HCT116 (cell line): ENCODE measurements at regions not wholly inside any gene's neighbourhood (a gene's known extent, or its start where the extent isn't known, plus 50 kb on each side); places are given as distances from the start of the nearest gene placed in this dataset.

Experiments
- ATAC-seq: fragments of 200-7000 bp; cut with Tn5 transposase; 2 replicates; pipeline ENCODE4 v1.9.1; 2020; ENCODE audit warnings: mild to moderate bottlenecking, moderate library complexity
- BruUV-seq: library from RNA; stranded (reverse); fragments of 400-500 nt; replicated peaks from 2 replicates; lab custom pipeline; 2021; lab: Mats Ljungman, UMichigan
- CTCF ChIA-PET: fragments of 300-600 bp; sonication (Branson Sonifier 250); formaldehyde crosslinking; loops from one replicate; lab custom pipeline; 2021; ENCODE audit warnings: antibody characterized with exemption; lab: Charles Lee
- POLR2A ChIA-PET: fragments of 300-600, 350-600 bp; sonication (Branson Sonifier 250); formaldehyde crosslinking; loops from one replicate; lab custom pipeline; 2021; ENCODE audit warnings: antibody characterized with exemption; lab: Charles Lee
- RAD21 ChIA-PET, 2 experiments: fragments of 300-600 bp; sonication (Branson Sonifier 250); formaldehyde crosslinking; loops; one replicate each; lab custom pipeline; 2023; ENCODE audit warnings: low total read pairs in 2 of 2; ENCODE audit not compliant: uncharacterized antibody in 2 of 2, unreplicated experiment in 2 of 2, low non-redundant PET in 1 of 2; lab: Charles Lee
- DNase-seq: peaks from one replicate; pipeline ENCODE4 v3.0.0-alpha.2; 2010; ENCODE audit warnings: low read depth, low spot score
- H2AFZ ChIP-seq: fragments of 200-600 bp; shearing (Covaris generic), sonication (generic); 2 replicates; pipeline ENCODE4 v1.6.1; 2017; ENCODE audit warnings: low read depth, mixed run types, mixed read lengths, antibody characterized with exemption, low read length; ENCODE audit not compliant: poor library complexity, severe bottlenecking
- H3K27ac ChIP-seq: 2 replicates; pipeline ENCODE4 v1.5.1; 2012; ENCODE audit warnings: low read depth, low read length
- H3K27me3 ChIP-seq: fragments of 200-600 bp; sonication (generic); 2 replicates; pipeline ENCODE4 v1.6.1; 2016; ENCODE audit warnings: mixed run types, low read length, mixed read lengths; ENCODE audit not compliant: insufficient read depth
- H3K36me3 ChIP-seq, 2 experiments: fragments of 200-500 bp in 1 of 2; fragments of 200-600 bp in 1 of 2; sonication (Bioruptor generic) in 1 of 2; sonication (generic) in 1 of 2; 2 replicates each; pipeline versions ENCODE4 v1.5.1 to v1.6.1; 2014 to 2016; ENCODE audit warnings: low read length in 2 of 2, inconsistent platforms in 1 of 2, mixed read lengths in 1 of 2, mixed run types in 1 of 2; ENCODE audit not compliant: insufficient read depth in 2 of 2, control insufficient read depth in 1 of 2
- H3K4me1 ChIP-seq, 2 experiments: fragments of 200-600 bp in 1 of 2; sonication (generic) in 1 of 2; 2 replicates each; pipeline versions ENCODE4 v1.5.1 to v1.6.1; 2012 to 2017; ENCODE audit warnings: low read length in 2 of 2, inconsistent platforms in 1 of 2, mild to moderate bottlenecking in 1 of 2, mixed read lengths in 1 of 2, mixed run types in 1 of 2, moderate library complexity in 1 of 2; ENCODE audit not compliant: insufficient read depth in 2 of 2, control insufficient read depth in 1 of 2
- H3K4me2 ChIP-seq: fragments of 200-600 bp; sonication (generic); 2 replicates; pipeline ENCODE4 v1.6.1; 2017; ENCODE audit warnings: mixed run types, low read length, mixed read lengths
- H3K4me3 ChIP-seq, 2 experiments: fragments of 200-600 bp in 1 of 2; sonication (generic) in 1 of 2; replicated peaks in 1 of 2; 2 replicates each; pipeline ENCODE4 v1.5.1; 2011 to 2016; ENCODE audit warnings: low read length in 2 of 2, control low read depth in 1 of 2, low read depth in 1 of 2, mild to moderate bottlenecking in 1 of 2, mixed read lengths in 1 of 2, mixed run types in 1 of 2
- H3K79me2 ChIP-seq: fragments of 200-600 bp; sonication (generic); 2 replicates; pipeline ENCODE4 v1.6.1; 2017; ENCODE audit warnings: mild to moderate bottlenecking, mixed run types, low read length, moderate library complexity, mixed read lengths; ENCODE audit not compliant: insufficient read depth
- H3K9ac ChIP-seq: fragments of 200-600 bp; sonication (generic); 2 replicates; pipeline ENCODE4 v1.6.1; 2016; ENCODE audit warnings: low read length, mixed read lengths
- H3K9me2 ChIP-seq: fragments of 200-600 bp; sonication (generic), shearing (Covaris generic); 2 replicates; pipeline ENCODE4 v1.6.1; 2017; ENCODE audit warnings: mixed run types, mild to moderate bottlenecking, moderate library complexity; ENCODE audit not compliant: insufficient read depth
- H3K9me3 ChIP-seq, 2 experiments: fragments of 200-500 bp in 1 of 2; fragments of 200-600 bp in 1 of 2; sonication (Bioruptor generic) in 1 of 2; sonication (generic) in 1 of 2; 2 replicates each; pipeline ENCODE4 v1.6.1; 2014 to 2017; ENCODE audit warnings: low read length in 2 of 2, mixed read lengths in 2 of 2, inconsistent platforms in 1 of 2, low read depth in 1 of 2, mild to moderate bottlenecking in 1 of 2, mixed run types in 1 of 2, moderate library complexity in 1 of 2; ENCODE audit not compliant: control insufficient read depth in 1 of 2, insufficient read depth in 1 of 2
- H4K20me1 ChIP-seq: fragments of 200-600 bp; sonication (generic), shearing (Covaris generic); 2 replicates; pipeline ENCODE4 v1.6.1; 2017; ENCODE audit warnings: mixed run types, mild to moderate bottlenecking, moderate library complexity; ENCODE audit not compliant: insufficient read depth
- CBX3 ChIP-seq: IDR thresholded peaks from 2 replicates; pipeline ENCODE4 v1.6.1; 2012; ENCODE audit warnings: low read depth
- CEBPB ChIP-seq: IDR thresholded peaks from 2 replicates; pipeline ENCODE4 v1.6.1; 2012; ENCODE audit warnings: low read depth
- CTCF ChIP-seq, 3 experiments: fragments of 200-600 bp in 1 of 3; sonication (generic) in 1 of 3; IDR thresholded peaks in 2 of 3; conservative IDR thresholded peaks in 1 of 3; 2 replicates each; pipeline ENCODE4 v1.5.1; 2012 to 2017; ENCODE audit warnings: low read depth in 2 of 3, low read length in 2 of 3, antibody characterized with exemption in 1 of 3, borderline replicate concordance in 1 of 3, control low read depth in 1 of 3, mild to moderate bottlenecking in 1 of 3, mixed read lengths in 1 of 3, mixed run types in 1 of 3, moderate library complexity in 1 of 3; ENCODE audit not compliant: insufficient read depth in 1 of 3
- ELF1 ChIP-seq: IDR thresholded peaks from 2 replicates; pipeline ENCODE4 v1.6.1; 2012; ENCODE audit warnings: low read depth, borderline replicate concordance
- EZH2 ChIP-seq: fragments of 200-600 bp; sonication (generic); IDR thresholded peaks from 2 replicates; pipeline ENCODE4 v1.6.1; 2017; ENCODE audit warnings: antibody characterized with exemption, mixed run types
- EZH2phosphoT487 ChIP-seq: fragments of 200-600 bp; IDR thresholded peaks from 2 replicates; pipeline ENCODE4 v1.6.1; 2018; ENCODE audit warnings: antibody characterized with exemption, borderline replicate concordance
- FOSL1 ChIP-seq: IDR thresholded peaks from 2 replicates; pipeline ENCODE4 v1.6.1; 2012; ENCODE audit warnings: low read depth
- JUND ChIP-seq: IDR thresholded peaks from 2 replicates; pipeline ENCODE4 v1.6.1; 2012
- MAX ChIP-seq: IDR thresholded peaks from 2 replicates; pipeline ENCODE4 v1.6.1; 2012
- POLR2AphosphoS5 ChIP-seq: IDR thresholded peaks from 2 replicates; pipeline ENCODE4 v1.6.1; 2011; ENCODE audit warnings: mild to moderate bottlenecking, low read depth, low read length, moderate library complexity
- RAD21 ChIP-seq: IDR thresholded peaks from 2 replicates; pipeline ENCODE4 v1.6.1; 2012; ENCODE audit warnings: low read depth, mild to moderate bottlenecking
- SIN3A ChIP-seq: IDR thresholded peaks from 2 replicates; pipeline ENCODE4 v1.6.1; 2012; ENCODE audit warnings: low read depth
- SP1 ChIP-seq: IDR thresholded peaks from 2 replicates; pipeline ENCODE4 v1.6.1; 2012; ENCODE audit warnings: low read depth
- ZFX ChIP-seq: fragments of 450-650 bp; IDR thresholded peaks from 2 replicates; pipeline ENCODE4 v1.6.1; 2017
- intact Hi-C: fragments of 100-400 bp; cut with micrococcal nuclease; formaldehyde crosslinking; loops from 2 replicates; pipeline ENCODE4 v1.10.0; 2022
- TF ChIP-seq, protein P1 (sequence below): IDR thresholded peaks from 2 replicates; pipeline ENCODE4 v1.6.1; 2012; ENCODE audit warnings: low read depth

- POLR2A ChIA-PET = no interaction called here
- Histone ChIP-seq H3K9ac (no peak overlapping the region), H4K20me1 (no peaks in the 10 kb centered on the region), H3K9me2 (no peaks in the 10 kb centered on the region), H3K79me2 (no peaks in the 10 kb centered on the region), H3K9me3 (no peaks in the 10 kb centered on the region), H2AFZ (no peak overlapping the region), H3K4me2 (no peak overlapping the region), H3K27me3 (peaks cover 14% of the 10 kb centered on the region; the same call in 1 of the 2 replicates), H3K27ac (no peak overlapping the region), H3K36me3 (no peaks in the 10 kb centered on the region), H3K4me1 (no peaks in the 10 kb centered on the region), H3K4me3 (no peak overlapping the region)
- RAD21 ChIA-PET = no interaction called here
- ATAC-seq (no peak), DNase-seq (no peak)
- intact Hi-C loops = no loop called here
- BruUV-seq = no TSS peak
- CTCF ChIA-PET = no interaction called here
- TF ChIP-seq CBX3 (no peak), RAD21 (no peak), ELF1 (no peak), JUND (no peak), MAX (no peak), FOSL1 (no peak), ZFX (no peak), CEBPB (no peak), POLR2AphosphoS5 (no peak), SP1 (no peak), SIN3A (no peak), EZH2phosphoT487 (no peak), CTCF (IDR thresholded peaks at IDR 0.05 in 2 of 3, conservative IDR thresholded peaks at IDR 0.05 in 1 of 3; ENCODE audit: borderline replicate concordance in 1 of 3, insufficient read depth in 1 of 3, low read depth in 2 of 3, low read length in 2 of 3) (no peak), EZH2 (no peak)
- TF ChIP-seq, protein P1, sequence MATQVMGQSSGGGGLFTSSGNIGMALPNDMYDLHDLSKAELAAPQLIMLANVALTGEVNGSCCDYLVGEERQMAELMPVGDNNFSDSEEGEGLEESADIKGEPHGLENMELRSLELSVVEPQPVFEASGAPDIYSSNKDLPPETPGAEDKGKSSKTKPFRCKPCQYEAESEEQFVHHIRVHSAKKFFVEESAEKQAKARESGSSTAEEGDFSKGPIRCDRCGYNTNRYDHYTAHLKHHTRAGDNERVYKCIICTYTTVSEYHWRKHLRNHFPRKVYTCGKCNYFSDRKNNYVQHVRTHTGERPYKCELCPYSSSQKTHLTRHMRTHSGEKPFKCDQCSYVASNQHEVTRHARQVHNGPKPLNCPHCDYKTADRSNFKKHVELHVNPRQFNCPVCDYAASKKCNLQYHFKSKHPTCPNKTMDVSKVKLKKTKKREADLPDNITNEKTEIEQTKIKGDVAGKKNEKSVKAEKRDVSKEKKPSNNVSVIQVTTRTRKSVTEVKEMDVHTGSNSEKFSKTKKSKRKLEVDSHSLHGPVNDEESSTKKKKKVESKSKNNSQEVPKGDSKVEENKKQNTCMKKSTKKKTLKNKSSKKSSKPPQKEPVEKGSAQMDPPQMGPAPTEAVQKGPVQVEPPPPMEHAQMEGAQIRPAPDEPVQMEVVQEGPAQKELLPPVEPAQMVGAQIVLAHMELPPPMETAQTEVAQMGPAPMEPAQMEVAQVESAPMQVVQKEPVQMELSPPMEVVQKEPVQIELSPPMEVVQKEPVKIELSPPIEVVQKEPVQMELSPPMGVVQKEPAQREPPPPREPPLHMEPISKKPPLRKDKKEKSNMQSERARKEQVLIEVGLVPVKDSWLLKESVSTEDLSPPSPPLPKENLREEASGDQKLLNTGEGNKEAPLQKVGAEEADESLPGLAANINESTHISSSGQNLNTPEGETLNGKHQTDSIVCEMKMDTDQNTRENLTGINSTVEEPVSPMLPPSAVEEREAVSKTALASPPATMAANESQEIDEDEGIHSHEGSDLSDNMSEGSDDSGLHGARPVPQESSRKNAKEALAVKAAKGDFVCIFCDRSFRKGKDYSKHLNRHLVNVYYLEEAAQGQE = no peak
These were observed 488.6 kb upstream of the TRPC7 start for GRCh38 chr5:136853971-136854370.
